Coronary artery (tissue), 2 donors: ENCODE measurements at regions not wholly inside any gene's neighbourhood (a gene's known extent, or its start where the extent isn't known, plus 50 kb on each side); places are given as distances from the start of the nearest gene placed in this dataset.
"Not testable (repeated sequence)": the region's sequence is repeated elsewhere in the genome, so short reads cannot be mapped to it uniquely, and the experiment has no call there.

ENCODE experiments used
- DNase-seq: peaks from one replicate; pipeline ENCODE4 v3.0.0-alpha.2; 2017; ENCODE audit warnings: low spot score
- H3K27ac ChIP-seq, 2 donors: fragments of 200-600 bp; sonication (generic); one replicate each; pipeline ENCODE4 v1.5.1; 2016 to 2019
- H3K4me3 ChIP-seq: fragments of 200-600 bp; sonication (generic); 2 replicates; pipeline ENCODE4 v1.5.1; 2016; ENCODE audit warnings: mild to moderate bottlenecking, moderate library complexity
- TF ChIP-seq, protein P1 (sequence below): fragments of 200-600 bp; sonication (generic); IDR thresholded peaks from one replicate; pipeline ENCODE4 v1.5.1; 2019; ENCODE audit warnings: antibody characterized with exemption

DNA sequence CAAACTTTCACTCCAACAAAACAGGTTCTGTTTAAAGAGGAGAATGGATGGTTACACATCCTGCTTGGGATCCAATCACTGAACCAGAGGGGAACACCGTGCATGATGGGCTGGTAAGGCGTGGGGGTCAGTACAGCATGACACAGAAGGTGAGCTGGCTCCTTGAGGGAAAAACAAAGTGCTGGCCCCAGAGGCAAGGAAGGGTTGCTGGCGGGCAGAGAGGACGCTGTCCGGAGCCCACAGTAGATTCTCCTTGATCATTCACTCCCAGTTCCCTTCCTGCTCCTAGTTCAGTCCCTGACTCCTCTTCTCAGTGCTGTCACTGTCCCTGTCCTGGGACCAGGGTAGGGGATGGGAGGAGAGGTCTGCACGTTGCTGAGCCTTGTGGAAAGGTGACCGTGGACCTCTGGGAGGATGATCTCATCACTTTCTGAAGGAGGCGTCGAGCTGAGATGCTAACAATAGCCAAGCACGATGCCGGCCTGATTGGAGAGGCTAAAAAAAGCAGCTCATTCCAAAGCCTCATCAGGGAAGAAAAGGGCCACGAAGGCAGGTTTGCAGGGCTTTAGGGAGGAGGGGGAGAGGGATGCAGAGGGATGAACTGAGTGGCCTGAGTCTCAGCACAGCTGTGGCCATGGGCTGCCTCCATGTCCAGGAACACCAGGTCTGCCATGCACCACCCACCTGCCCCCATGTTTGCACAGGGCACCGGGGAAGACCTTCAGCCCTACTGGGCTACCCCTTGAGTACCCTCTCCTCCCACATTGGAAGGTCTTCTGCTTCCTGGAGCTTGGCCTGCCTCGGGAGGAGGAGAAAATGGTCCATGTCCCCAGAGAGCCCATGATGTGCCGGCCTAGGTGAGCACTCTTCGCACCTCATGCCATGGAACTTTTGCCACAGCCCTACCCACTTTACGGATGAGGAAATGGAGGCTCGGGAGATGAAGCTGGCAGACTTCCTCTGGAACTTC lies 72.7 kb upstream of the RTL6 start:
- no peak for DNase-seq
- no peak overlapping the region for H3K4me3 ChIP-seq
- H3K27ac ChIP-seq = no peak overlapping the region
- TF ChIP-seq, protein P1, sequence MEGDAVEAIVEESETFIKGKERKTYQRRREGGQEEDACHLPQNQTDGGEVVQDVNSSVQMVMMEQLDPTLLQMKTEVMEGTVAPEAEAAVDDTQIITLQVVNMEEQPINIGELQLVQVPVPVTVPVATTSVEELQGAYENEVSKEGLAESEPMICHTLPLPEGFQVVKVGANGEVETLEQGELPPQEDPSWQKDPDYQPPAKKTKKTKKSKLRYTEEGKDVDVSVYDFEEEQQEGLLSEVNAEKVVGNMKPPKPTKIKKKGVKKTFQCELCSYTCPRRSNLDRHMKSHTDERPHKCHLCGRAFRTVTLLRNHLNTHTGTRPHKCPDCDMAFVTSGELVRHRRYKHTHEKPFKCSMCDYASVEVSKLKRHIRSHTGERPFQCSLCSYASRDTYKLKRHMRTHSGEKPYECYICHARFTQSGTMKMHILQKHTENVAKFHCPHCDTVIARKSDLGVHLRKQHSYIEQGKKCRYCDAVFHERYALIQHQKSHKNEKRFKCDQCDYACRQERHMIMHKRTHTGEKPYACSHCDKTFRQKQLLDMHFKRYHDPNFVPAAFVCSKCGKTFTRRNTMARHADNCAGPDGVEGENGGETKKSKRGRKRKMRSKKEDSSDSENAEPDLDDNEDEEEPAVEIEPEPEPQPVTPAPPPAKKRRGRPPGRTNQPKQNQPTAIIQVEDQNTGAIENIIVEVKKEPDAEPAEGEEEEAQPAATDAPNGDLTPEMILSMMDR = no peak

- no peak for DNase-seq
- no peak overlapping the region for H3K4me3 ChIP-seq
- TF ChIP-seq, protein P1 = no peak
- H3K27ac ChIP-seq = no peak overlapping the region
Observed at GRCh38 chr22:44569561-44569991, 71.5 kb upstream of the RTL6 start.

GRCh38 chr22:44567846-44568493 lies 69.9 kb upstream of the RTL6 start:
- no peak overlapping the region for H3K27ac ChIP-seq
- DNase-seq = no peak
- no peak overlapping the region for H3K4me3 ChIP-seq
- TF ChIP-seq, protein P1 = no peak

GRCh38 chr22:44567378-44567841 lies 69.4 kb upstream of the RTL6 start:
- not testable (repeated sequence) for DNase-seq, H3K27ac ChIP-seq, H3K4me3 ChIP-seq

DNA sequence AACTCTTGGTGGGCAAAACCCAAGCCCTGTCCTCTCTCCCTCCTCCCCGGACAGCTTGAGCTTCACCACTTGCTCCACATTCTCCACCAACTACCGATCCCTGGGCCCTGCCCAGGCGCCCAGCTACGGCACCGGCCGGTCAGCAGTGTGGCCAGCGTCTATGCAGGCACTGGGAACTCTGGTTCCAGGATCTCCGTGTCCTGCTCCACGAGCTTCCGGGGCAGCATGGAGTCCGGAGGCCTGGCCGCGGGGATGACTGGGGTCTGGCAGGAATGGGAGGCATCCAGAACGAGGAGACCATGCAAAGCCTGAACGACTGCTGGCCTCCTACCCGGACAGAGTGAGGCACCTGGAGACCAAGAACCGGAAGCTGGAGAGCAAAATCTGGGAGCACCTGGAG lies 68.9 kb upstream of the RTL6 start:
- TF ChIP-seq, protein P1 = no peak
- H3K4me3 ChIP-seq = no peak overlapping the region
- DNase-seq = no peak
- H3K27ac ChIP-seq = no peak overlapping the region

DNA sequence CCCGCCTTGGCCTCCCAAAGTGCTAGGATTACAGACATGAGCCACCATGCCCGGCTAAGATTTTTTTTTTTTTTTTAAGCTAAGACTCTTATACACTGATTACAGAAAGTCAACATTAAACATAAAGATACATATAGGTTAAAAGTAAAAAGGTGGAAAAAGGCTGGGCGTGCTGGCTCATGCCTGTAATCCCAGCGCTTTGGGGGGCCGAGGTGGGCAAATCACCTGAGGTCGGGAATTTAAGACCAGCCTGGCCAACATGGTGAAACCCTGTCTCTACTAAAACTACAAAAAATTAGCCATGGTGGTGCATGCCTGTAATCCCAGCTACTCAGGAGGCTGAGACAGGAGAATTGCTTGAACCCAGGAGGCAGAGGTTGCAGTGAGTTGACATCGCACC lies 64.6 kb upstream of the RTL6 start:
- H3K27ac ChIP-seq, H3K4me3 ChIP-seq, DNase-seq: not testable (repeated sequence)

DNA sequence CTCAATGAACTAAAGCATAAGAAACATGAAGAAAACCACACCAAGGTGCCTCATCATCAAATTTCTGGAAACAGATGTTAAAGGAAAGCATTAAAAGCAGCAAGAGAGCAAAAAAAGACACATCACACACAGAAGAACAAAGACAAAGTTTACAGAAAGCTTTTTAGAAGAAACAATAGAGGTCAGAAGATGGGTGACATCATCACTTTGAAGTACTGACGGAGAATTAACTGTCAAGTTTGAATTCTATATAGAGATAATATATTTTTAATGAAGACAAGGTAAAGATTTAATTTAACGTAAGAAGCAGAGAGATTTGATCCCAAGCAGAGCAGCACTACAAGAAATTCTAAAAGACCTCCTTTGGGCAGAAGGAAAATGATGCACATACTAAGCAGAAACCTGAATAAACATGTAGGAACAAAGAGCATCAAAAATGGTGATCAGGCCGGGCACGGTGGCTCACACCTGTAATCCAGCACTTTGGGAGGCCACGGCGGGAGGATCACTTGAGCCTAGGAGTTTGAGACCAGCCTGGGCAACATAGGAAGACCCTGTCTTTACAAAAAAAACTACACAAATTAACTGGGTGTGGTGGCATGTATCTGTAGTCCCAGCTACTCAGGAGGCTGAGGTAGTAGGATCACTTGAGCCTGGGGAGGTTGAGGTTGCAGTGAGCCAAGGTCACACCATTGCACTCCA lies 63.3 kb upstream of the RTL6 start:
- no peak for DNase-seq
- TF ChIP-seq, protein P1 = no peak
- Histone ChIP-seq H3K27ac (no peak overlapping the region), H3K4me3 (no peak overlapping the region)

GRCh38 chr22:44558671-44559070 lies 60.6 kb upstream of the RTL6 start:
- not testable (repeated sequence) for DNase-seq, H3K27ac ChIP-seq, H3K4me3 ChIP-seq

- not testable (repeated sequence) for H3K4me3 ChIP-seq, H3K27ac ChIP-seq, DNase-seq
Observed at GRCh38 chr22:44557872-44558271, 59.8 kb upstream of the RTL6 start.
